ENCODE measurements at regions not wholly inside any gene's neighbourhood (a gene's known extent, or its start where the extent isn't known, plus 50 kb on each side); places are given as distances from the start of the nearest gene placed in this dataset.

DNA sequence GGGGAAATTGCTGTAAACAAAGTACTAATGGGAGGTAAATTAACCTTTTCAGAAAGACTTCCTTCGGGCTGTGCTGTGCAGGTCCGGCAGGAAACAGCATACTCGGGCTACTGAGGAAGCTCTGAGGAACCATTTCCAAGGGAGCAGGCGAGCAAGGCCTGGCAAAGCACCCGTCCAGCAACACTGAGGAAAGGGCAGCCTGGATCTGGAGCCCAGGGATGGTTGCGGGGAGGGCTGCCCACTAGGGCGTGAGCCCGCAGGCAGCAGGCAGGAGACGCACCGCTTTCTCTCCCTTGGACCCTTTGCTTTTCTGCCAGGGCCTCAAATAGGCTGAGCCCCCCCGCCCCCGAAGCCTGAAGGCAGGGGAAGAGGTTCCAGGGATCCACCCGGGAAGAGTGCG is 89.5 kb downstream of the SOX11 start:
- TF ChIP-seq POLR2AphosphoS5 (IDR thresholded peaks at IDR 0.05; ENCODE audit: low read depth, low read length), result no peak
- TF ChIP-seq TAF1 (IDR thresholded peaks at IDR 0.05; ENCODE audit: borderline replicate concordance, insufficient read depth, low read length), result no peak
- TF ChIP-seq, protein P1, sequence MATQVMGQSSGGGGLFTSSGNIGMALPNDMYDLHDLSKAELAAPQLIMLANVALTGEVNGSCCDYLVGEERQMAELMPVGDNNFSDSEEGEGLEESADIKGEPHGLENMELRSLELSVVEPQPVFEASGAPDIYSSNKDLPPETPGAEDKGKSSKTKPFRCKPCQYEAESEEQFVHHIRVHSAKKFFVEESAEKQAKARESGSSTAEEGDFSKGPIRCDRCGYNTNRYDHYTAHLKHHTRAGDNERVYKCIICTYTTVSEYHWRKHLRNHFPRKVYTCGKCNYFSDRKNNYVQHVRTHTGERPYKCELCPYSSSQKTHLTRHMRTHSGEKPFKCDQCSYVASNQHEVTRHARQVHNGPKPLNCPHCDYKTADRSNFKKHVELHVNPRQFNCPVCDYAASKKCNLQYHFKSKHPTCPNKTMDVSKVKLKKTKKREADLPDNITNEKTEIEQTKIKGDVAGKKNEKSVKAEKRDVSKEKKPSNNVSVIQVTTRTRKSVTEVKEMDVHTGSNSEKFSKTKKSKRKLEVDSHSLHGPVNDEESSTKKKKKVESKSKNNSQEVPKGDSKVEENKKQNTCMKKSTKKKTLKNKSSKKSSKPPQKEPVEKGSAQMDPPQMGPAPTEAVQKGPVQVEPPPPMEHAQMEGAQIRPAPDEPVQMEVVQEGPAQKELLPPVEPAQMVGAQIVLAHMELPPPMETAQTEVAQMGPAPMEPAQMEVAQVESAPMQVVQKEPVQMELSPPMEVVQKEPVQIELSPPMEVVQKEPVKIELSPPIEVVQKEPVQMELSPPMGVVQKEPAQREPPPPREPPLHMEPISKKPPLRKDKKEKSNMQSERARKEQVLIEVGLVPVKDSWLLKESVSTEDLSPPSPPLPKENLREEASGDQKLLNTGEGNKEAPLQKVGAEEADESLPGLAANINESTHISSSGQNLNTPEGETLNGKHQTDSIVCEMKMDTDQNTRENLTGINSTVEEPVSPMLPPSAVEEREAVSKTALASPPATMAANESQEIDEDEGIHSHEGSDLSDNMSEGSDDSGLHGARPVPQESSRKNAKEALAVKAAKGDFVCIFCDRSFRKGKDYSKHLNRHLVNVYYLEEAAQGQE (IDR thresholded peaks at IDR 0.05; ENCODE audit: insufficient read depth in 1 of 2, low read depth in 2 of 2, low read length in 2 of 2), result no peak

Data from PFSK-1 (cell line).